ENCODE measurements at regions not wholly inside any gene's neighbourhood (a gene's known extent, or its start where the extent isn't known, plus 50 kb on each side); places are given as distances from the start of the nearest gene placed in this dataset.
A peak's percentile ranks its signal among the peaks of the same experiment; 100 is the strongest.
"Not testable (repeated sequence)": the region's sequence is repeated elsewhere in the genome, so short reads cannot be mapped to it uniquely, and the experiment has no call there.

DNA sequence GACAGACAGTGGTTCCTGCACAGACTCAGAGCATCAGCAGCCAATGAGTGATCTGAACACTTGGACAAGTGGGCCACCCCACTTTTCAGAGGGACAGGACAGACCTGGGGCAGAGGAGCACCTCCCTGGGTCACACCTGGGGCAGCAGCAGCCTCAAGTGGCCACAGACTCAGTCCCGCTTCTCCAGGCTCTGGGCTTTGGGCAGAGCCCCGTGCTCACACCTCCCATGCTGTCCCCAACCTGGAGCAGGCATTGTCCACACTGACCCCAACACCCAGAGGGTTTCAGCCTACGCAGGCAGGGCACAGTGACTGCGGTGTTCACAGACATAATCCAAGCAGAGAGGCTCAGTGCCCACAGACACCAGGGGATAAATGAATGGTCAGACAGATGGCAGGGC is 135.5 kb upstream of the SFSWAP start (continued):
- TF ChIP-seq RCOR1 (IDR thresholded peaks at IDR 0.05; ENCODE audit: borderline replicate concordance in 1 of 2, low read depth in 2 of 2, low read length in 2 of 2) (no peak), KDM4B (IDR thresholded peaks at IDR 0.05; ENCODE audit: borderline replicate concordance in 2 of 2, low read depth in 1 of 2) (no peak)

- ATAC-seq; H3K9me1 ChIP-seq (ENCODE audit: control insufficient read depth, insufficient read depth, low read length); H3K9ac ChIP-seq (ENCODE audit: insufficient read depth in 1 of 2, low read depth in 2 of 2, low read length in 2 of 2); H4K20me1 ChIP-seq (replicated peaks; ENCODE audit: control insufficient read depth, insufficient read depth, low read length); H3K27ac ChIP-seq (ENCODE audit: extremely low read depth, low read depth, low read length); H3K79me2 ChIP-seq (ENCODE audit: control insufficient read depth, insufficient read depth, low read length); CTCF ChIA-PET (ENCODE audit: low intra/inter-chr PET ratio); POLR2A ChIA-PET; H3K36me3 ChIP-seq (ENCODE audit: control insufficient read depth, insufficient read depth, low read length); H3K9me3 ChIP-seq (replicated peaks; ENCODE audit: control insufficient read depth, insufficient read depth, low read depth, low read length); H3K4me1 ChIP-seq (replicated peaks in 1 of 2; ENCODE audit: control insufficient read depth in 2 of 2, insufficient read depth in 2 of 2, low read length in 2 of 2); intact Hi-C loops (cut with micrococcal nuclease); in situ Hi-C loops (cut with MboI); H3K4me2 ChIP-seq (ENCODE audit: insufficient read depth, low read length); BruUV-seq (replicated peaks); H2AFZ ChIP-seq (ENCODE audit: low read depth, low read length); H3K4me3 ChIP-seq; TF ChIP-seq MYNN (CRISPR knock-in tag; IDR thresholded peaks at IDR 0.05): not testable (repeated sequence)
- FAIRE-seq, result peak; percentile 99
- 49% methylated on average over 13 of the region's 17 CpGs for WGBS (ENCODE audit: insufficient coverage, low coverage, missing lambda C conversion rate)
- peak in 1 of 4 experiments; percentile 65 for DNase-seq (ENCODE audit: extremely low read depth in 1 of 4, low spot score in 3 of 4)
- peaks cover 0 to 31% of the 10 kb centered on the region in 2 experiments; a peak in 3 of 5 replicates for H3K27me3 ChIP-seq (ENCODE audit: control insufficient read depth in 2 of 2, insufficient read depth in 2 of 2, low read length in 2 of 2)
- TF ChIP-seq MYNN (IDR thresholded peaks at IDR 0.05) (0 out of 2 replicates have a peak, but pooled peaks have one; percentile 10), ZKSCAN1 (IDR thresholded peaks at IDR 0.05; ENCODE audit: low read depth, low read length) (peak; percentile 71), SP2 (IDR thresholded peaks at IDR 0.05; ENCODE audit: extremely low read depth, low read depth, low read length, poor library complexity, severe bottlenecking) (peak; percentile 48), BHLHE40 (IDR thresholded peaks at IDR 0.05; ENCODE audit: low read length) (peak; percentile 40; the same call in 1 of the 2 replicates), PML (IDR thresholded peaks at IDR 0.05; ENCODE audit: low read length) (peak; percentile 50; the same call in 1 of the 2 replicates), HDAC6 (IDR thresholded peaks at IDR 0.05; ENCODE audit: low read depth, low read length) (peak; percentile 65; the same call in 1 of the 2 replicates), BMI1 (IDR thresholded peaks at IDR 0.05; ENCODE audit: low read length) (0 out of 2 replicates have a peak, but pooled peaks have one; percentile 33), SREBF1 (IDR thresholded peaks at IDR 0.05; ENCODE audit: borderline replicate concordance, low read depth, low read length) (peak; percentile 78; the same call in 1 of the 2 replicates), CBX5 (IDR thresholded peaks at IDR 0.05; ENCODE audit: borderline replicate concordance, low read depth) (peak; percentile 93), SRSF3 (IDR thresholded peaks at IDR 0.05; ENCODE audit: insufficient read depth, low read length) (peak; percentile 94), KDM4B (IDR thresholded peaks at IDR 0.05; ENCODE audit: borderline replicate concordance in 2 of 2, low read depth in 1 of 2) (peak in 1 of 2 experiments; percentile 68; a peak in 1 of 4 replicates), CBX3 (IDR thresholded peaks at IDR 0.05; ENCODE audit: borderline replicate concordance in 1 of 2, low read length in 2 of 2) (peak in 1 of 2 experiments; percentile 92; a peak in 1 of 3 replicates), ETS1 (conservative IDR thresholded peaks at IDR 0.05; ENCODE audit: control insufficient read depth, low read depth, low read length) (peak; percentile 56; the same call in 1 of the 2 replicates)
- TF ChIP-seq, protein P1, sequence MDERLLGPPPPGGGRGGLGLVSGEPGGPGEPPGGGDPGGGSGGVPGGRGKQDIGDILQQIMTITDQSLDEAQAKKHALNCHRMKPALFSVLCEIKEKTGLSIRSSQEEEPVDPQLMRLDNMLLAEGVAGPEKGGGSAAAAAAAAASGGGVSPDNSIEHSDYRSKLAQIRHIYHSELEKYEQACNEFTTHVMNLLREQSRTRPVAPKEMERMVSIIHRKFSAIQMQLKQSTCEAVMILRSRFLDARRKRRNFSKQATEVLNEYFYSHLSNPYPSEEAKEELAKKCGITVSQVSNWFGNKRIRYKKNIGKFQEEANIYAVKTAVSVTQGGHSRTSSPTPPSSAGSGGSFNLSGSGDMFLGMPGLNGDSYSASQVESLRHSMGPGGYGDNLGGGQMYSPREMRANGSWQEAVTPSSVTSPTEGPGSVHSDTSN (CRISPR knock-in tag; IDR thresholded peaks at IDR 0.05; ENCODE audit: low read depth), result peak; percentile 62
- TF ChIP-seq, protein P1 (tag; conservative IDR thresholded peaks at IDR 0.05; ENCODE audit: low read depth), result not testable (repeated sequence)
Measured at GRCh38 chr12:131576734-131577133, 134.2 kb upstream of the SFSWAP start.
